Activated naive CD4-positive, alpha-beta T cell treated with anti-CD3 and anti-CD28 coated beads, Interleukin-2, amount 50 U/mL, for 72 hours (primary cell): ENCODE measurements at regions not wholly inside any gene's neighbourhood (a gene's known extent, or its start where the extent isn't known, plus 50 kb on each side); places are given as distances from the start of the nearest gene placed in this dataset.
"Not testable (repeated sequence)": the region's sequence is repeated elsewhere in the genome, so short reads cannot be mapped to it uniquely, and the experiment has no call there.

Experiments
- ATAC-seq, 2 donors: fragments of 150-1000 bp; cut with Tn5 transposase; 2 replicates each; pipeline ENCODE4 v1.10.0; 2021; ENCODE audit warnings: mild to moderate bottlenecking in 2 of 2, moderate library complexity in 2 of 2
- DNase-seq, 2 donors: peaks; one replicate each; pipeline ENCODE4 v3.0.0; 2021 to 2022; ENCODE audit warnings: low spot score in 2 of 2
- H3K27ac Mint-ChIP-seq, 2 donors: one replicate each; pipeline ENCODE4 v1.8.0; 2022; ENCODE audit warnings: mild to moderate bottlenecking in 2 of 2, mixed read lengths in 2 of 2
- H3K36me3 Mint-ChIP-seq, 2 donors: one replicate each; pipeline ENCODE4 v1.8.0; 2022; ENCODE audit warnings: mixed read lengths in 2 of 2
- H3K9me3 Mint-ChIP-seq, 2 donors: one replicate each; pipeline ENCODE4 v1.8.0; 2022; ENCODE audit warnings: mixed read lengths in 2 of 2

DNA sequence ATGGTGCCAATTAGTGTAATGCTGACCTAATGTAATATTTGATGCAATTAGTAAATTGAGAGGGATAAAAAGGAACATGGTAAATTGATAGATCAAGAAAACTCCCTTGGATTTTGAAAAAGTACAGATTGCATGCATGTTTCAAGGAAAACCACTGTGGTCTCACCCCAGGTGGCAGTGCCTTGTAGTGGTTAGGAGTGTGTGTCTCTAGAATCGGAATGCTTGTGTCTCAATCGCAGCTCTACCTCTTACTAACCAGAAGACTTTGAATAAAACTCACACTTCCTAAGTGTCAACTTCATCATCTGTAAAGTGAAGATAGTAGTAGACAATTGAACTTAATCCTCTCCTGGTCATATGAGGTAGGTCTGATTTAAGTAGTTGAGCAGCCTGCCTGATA, 128.9 kb upstream of the GOT2 start:
- peaks cover 4 to 5% of the 10 kb centered on the region in 2 donors for H3K9me3 Mint-ChIP-seq
- DNase-seq (no peak), ATAC-seq (no peak)
- no peaks in the 10 kb centered on the region for H3K36me3 Mint-ChIP-seq
- no peak overlapping the region for H3K27ac Mint-ChIP-seq

DNA sequence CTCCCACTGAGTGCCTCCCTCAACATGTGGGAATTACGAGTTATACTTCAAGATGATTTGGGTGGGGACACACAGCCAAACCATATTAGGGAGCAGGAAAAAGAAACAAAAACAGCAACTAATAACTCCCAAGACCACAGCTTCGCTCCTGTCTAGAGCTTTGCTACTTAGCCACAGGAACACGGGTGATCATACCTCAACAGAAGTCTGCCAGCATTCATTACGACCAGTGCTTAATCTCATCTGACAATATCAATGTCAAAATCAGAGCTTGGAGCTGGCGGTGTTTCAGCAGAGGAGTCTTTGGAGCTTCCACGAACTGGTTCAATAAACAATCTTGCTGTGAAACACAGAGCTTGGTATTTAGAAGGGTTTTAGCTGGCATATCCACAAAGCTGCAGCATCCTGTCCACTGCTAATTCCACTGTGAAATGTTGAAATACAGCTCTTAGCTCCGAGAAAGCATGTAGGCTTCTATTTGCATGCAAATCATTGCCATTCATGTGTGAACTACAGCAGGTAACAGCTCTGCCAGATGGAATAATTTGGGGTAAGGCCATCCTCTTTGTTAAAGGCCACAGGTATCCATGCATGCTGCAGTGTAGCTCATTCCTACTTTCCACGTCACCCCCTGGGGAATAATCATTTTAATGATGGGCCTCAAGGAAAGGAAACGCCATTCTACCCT, 128.4 kb upstream of the GOT2 start:
- H3K9me3 Mint-ChIP-seq, result peaks cover 4 to 5% of the 10 kb centered on the region in 2 donors
- no peak for DNase-seq
- no peak for ATAC-seq
- H3K36me3 Mint-ChIP-seq, result no peaks in the 10 kb centered on the region
- no peak overlapping the region for H3K27ac Mint-ChIP-seq

DNA sequence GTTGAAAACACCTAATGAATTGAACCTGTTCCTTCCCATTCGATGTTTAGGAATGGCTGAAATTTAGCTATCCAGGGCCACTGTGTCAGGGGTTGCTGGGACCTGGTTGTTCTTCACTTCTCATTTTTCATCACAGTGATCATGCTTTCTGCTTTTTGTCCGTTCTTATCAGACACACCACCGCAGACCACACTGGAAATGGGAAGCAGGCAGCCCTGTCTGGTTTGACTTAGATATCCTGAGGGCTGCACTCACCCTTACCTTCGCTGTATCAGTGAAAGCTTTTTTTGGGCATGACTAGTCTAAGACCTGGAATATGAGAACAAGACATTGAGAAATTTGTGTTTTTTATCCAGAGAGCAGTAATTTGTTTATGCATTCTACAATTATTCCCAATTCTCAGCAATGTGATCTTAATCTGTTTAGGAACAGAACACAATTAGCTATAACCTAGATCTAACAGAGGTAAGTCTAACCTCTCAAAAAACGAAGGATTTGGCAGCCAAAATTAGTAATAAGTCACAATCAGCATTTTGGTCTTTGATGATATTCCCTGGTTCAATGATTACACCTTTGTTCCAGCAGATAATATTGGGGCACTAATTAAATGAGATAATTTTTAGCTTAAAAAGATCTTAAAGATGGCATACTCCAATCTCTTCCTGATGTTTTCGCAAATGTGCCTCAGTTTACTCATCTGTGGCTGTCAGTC, 126.0 kb upstream of the GOT2 start:
- Mint-ChIP-seq H3K36me3 (no peaks in the 10 kb centered on the region), H3K27ac (no peak overlapping the region), H3K9me3 (peaks cover 0 to 4% of the 10 kb centered on the region in 2 donors)
- no peak for ATAC-seq
- no peak for DNase-seq

DNA sequence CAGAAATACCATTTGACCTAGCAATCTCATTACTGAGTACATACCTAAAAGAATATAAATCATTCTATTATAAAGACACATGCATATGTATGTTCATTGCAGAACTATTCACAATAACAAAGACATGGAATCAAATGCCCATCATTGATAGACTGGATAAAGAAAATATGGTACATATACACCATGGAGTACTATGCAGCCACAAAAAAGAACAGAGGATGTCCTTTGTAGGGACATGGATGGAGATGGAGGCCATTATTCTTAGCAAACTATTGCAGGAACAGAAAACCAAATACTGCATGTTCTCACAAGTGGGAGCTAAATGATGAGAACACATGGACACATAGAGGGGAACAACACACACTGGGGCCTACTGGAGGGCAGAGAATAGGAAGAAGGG, 124.5 kb upstream of the GOT2 start:
- H3K36me3 Mint-ChIP-seq, H3K27ac Mint-ChIP-seq, ATAC-seq, H3K9me3 Mint-ChIP-seq, DNase-seq: not testable (repeated sequence)

DNA sequence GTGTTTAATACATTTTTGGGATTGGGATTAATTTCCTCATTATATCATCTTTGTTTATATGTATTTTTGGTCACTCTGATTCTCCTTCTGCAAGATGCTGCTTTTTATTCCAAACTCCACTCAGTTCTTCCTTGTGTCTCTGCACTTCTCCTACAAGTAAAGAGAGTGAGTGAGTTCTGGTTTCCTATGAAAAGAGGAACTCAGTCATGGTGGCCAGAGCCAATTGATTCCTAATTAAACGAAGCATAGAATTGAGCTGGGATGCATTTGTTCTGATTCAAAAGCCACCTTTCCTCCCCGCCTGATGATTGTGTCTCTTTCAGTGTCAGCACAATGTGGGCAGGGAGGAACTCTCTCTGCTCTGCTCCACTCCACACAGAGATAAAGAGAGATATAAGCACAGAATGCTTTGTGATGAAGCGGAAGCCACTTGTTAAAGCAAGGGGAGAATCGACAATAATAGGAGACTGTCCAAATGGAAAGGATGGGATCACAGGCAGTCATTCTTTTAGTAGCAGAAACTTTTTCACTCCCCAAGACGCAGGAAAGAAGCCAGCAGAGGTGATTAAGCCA, 121.3 kb upstream of the GOT2 start:
- ATAC-seq, result no peak
- DNase-seq, result no peak
- no peak overlapping the region for H3K27ac Mint-ChIP-seq
- H3K36me3 Mint-ChIP-seq, result no peaks in the 10 kb centered on the region
- H3K9me3 Mint-ChIP-seq, result no peaks in the 10 kb centered on the region

DNA sequence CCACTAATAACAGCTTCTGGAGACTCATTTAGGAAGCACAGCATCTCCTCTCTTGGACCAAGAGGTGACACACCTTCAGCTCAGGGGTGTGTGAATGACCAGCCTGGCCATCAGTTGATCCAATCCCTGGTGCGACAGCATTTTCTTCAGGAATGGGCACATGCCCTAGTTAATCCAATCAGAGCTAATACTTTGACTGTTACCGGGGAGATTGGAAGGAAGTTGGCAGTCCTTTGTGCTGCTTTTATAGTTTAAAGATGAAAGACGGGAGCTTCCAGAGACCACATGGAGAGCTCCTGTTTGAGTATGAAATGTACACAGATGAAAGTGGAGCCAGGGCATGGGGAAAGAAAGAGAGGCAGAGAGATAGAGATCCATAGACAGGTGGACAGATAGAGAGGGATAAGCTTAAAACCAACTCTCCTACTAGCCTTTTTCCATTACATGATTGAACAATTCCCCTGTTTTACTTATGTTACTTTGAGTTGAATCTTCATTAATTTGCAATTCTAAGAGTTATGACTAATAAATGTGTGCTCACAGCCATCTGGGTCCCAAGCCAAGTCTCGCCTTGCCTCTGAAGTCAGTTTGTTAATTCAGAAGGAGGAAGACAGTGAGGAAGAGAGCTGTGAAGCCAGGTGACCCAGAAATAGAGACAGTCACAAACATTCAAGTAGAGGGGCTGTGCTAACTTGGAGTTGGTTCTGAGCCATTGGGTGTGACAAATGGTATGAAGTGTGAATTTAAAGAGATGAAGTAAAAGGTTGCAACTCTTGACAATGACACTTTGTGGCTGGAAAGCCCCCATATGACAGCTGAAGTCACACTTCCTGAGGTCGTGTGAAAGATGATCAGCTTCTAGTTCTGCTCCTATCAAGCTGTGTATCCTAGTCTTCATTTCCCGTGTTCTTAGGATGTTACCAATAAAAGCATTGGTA, 120.0 kb upstream of the GOT2 start:
- no peak for ATAC-seq

DNA sequence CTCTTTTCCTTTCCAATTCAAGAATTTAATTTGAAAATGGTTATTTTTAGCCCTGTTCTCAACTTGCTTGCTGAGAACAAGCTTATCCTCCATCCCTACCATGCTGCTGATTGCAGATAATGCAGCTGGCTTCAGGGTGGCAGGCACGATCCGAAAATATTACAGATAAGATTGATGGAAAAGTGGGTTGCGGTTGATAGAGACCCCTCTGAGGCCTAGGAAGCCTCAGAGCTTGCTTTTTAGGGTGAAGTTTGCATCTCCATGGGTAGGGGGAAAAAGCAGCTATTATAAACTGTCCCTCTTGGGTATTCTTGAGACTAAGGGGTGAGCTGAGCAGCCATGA, 116.5 kb upstream of the GOT2 start:
- ATAC-seq, result no peak
- DNase-seq, result no peak
- Mint-ChIP-seq H3K9me3 (no peaks in the 10 kb centered on the region), H3K27ac (no peak overlapping the region), H3K36me3 (no peaks in the 10 kb centered on the region)

More for the DNA sequence above, 120.0 kb upstream of the GOT2 start:
- DNase-seq, result no peak
- H3K27ac Mint-ChIP-seq, result no peak overlapping the region
- H3K9me3 Mint-ChIP-seq, result no peaks in the 10 kb centered on the region
- H3K36me3 Mint-ChIP-seq, result no peaks in the 10 kb centered on the region

DNA sequence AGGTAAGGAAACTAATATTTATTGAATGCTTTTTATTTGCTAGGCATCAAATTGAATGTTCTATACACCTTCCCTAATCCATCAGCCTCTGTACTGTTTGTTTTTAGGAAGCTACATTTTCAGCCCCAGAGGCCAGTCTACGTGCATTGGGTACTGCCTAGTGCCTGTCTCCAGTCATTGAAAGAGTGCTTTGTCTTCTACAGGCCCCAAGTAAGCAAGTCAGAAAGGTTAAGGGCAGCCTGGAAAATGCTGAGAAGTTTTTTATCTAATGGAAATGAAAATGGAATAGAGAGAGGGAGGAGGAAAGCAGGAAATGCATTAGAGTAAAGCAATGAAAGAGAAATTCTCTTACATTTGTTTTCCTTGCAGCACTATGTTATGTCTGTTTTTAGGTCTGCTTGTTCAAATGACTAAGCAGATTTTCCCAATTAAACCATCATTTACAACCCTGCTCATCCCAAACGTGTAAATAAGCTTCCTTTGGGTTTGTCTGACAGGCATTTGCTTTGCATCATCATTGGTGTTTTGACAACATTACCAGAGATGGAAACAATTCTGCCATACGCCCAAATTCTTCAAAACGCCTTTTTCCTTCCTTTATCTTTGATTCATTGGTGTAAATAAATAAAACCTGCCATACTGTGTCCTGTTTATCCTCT, 116.0 kb upstream of the GOT2 start:
- Mint-ChIP-seq H3K9me3 (no peaks in the 10 kb centered on the region), H3K36me3 (no peaks in the 10 kb centered on the region), H3K27ac (no peak overlapping the region)
- ATAC-seq (no peak), DNase-seq (no peak)

DNA sequence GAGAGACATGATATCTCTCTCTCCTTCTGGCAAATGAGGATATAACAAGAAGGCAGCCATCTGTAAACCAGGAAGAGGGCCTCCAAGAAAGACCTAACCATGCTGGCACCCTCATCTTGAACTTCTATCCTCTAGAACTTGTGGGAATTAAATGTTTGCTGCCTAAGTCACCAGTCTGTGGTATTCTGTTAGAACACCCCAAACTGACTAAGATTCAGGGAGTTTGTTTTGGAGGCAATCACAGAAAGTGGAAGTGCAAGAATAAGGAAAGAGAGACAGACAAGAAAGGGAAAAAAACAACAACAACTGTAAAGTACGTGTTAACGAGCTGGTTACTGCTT, 114.5 kb upstream of the GOT2 start:
- no peak overlapping the region for H3K27ac Mint-ChIP-seq
- no peak for DNase-seq
- no peaks in the 10 kb centered on the region for H3K9me3 Mint-ChIP-seq
- no peaks in the 10 kb centered on the region for H3K36me3 Mint-ChIP-seq
- no peak for ATAC-seq

DNA sequence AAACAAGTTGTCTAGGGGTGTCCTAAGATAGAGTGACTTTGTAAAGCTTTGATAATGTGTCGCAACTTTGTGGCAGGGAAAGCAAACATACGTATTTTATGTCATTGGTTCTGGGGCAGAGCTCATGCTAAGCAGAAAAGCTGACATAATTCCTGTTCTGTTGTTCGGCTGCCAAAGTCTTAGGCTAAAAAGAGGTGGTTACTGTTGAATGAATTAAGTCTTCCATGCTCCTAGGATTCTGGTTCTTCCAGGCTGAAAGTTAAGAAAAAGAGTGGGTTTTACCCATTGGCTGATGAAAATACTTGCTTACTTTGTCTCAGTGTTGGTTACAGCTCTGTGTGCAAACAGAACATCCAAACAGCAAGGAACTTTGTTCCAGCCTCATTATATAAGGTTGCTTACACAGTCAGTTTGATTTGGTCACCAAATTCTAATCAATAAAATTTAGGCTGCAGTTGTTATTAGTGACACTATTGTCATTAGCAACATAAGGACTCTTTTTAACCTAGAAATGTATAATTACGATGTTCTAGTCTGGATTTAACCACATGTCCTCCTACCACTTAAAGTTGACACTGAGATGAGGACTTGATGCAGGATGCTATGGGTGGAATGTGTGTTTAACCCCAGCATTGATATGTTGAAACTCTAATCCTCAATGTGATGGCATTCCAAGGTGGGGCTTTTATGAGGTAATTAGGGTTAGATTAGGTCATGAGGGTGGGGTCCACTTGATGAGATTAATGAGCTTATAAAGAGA, 114.0 kb upstream of the GOT2 start:
- Mint-ChIP-seq H3K27ac (no peak overlapping the region), H3K36me3 (no peaks in the 10 kb centered on the region), H3K9me3 (no peaks in the 10 kb centered on the region)
- ATAC-seq (no peak), DNase-seq (no peak)

DNA sequence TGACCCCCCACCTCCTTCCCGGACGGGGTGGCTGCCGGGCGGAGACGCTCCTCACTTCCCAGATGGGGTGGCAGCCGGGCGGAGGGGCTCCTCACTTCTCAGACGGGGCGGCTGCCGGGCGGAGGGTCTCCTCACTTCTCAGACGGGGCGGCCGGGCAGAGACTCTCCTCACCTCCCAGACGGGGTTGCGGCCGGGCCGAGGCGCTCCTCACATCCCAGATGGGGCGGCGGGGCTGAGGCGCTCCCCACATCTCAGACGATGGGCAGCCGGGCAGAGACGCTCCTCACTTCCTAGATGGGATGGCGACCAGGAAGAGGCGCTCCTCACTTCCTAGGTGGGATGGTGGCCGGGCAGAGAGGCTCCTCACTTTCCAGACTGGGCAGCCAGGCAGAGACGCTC, 112.1 kb upstream of the GOT2 start:
- ATAC-seq, H3K36me3 Mint-ChIP-seq, H3K9me3 Mint-ChIP-seq, H3K27ac Mint-ChIP-seq, DNase-seq: not testable (repeated sequence)

DNA sequence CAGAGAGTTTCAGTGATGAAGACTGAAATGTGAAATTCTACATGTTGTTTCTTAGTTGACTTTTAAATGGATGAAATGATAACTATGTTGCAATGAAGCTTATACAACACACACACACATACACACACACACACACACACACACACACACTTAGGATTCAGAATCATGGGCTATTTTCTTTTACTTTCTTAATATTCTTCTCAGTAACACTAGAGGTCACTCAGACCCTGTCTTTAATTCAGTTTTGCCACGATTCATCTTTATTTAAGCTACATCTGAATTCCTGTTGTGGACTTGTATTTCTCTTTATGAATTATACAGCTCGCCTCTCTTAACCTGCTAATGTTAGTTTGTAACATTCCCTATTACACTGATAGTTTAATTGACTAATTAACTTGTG, 109.6 kb upstream of the GOT2 start:
- no peak for ATAC-seq
- H3K36me3 Mint-ChIP-seq, result no peaks in the 10 kb centered on the region
- no peak for DNase-seq

DNA sequence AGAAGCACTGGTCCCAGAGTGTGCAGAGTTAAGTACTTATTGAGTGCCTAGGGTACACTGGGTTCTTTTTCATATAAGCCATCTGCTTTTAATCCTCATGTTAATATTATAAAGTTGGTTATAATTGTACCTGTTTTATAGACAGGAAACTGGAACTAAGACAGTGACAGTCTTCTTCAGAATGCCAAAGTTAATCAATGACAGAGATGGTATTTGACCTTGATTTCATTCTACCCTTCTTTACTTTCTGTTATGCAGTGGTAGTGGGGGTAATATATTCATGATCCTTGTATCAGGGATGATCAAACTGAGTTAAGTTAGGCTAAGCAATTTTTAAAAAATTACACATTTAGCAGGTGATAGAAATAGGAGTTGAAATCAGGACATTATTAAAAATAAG, 108.6 kb upstream of the GOT2 start:
- DNase-seq (no peak), ATAC-seq (no peak)
- H3K36me3 Mint-ChIP-seq, result no peaks in the 10 kb centered on the region
- H3K9me3 Mint-ChIP-seq, result no peaks in the 10 kb centered on the region
- H3K27ac Mint-ChIP-seq, result no peak overlapping the region

More for the DNA sequence above, 109.6 kb upstream of the GOT2 start:
- H3K27ac Mint-ChIP-seq, result no peak overlapping the region
- H3K9me3 Mint-ChIP-seq, result no peaks in the 10 kb centered on the region

DNA sequence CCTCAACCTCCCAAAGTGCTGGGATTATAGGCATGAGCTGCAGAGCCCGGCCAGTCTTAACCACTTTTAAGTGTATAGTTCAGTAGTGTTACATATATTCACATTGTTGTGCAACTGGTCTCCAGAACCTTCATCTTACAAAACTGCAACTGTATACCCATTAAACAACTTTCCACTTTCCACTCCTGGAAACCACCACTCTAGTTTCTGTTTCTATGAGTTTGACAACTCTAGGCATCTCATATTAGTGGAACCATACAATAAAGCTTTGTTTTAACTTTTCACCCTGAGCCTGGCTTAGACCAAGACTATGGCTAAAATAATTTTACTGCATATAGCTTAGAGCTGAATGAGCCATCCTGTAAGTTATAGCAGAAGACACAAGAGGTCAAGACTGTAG, 108.0 kb upstream of the GOT2 start:
- ATAC-seq (no peak), DNase-seq (no peak)
- H3K27ac Mint-ChIP-seq, result no peak overlapping the region
- H3K9me3 Mint-ChIP-seq, result no peaks in the 10 kb centered on the region
- no peaks in the 10 kb centered on the region for H3K36me3 Mint-ChIP-seq

DNA sequence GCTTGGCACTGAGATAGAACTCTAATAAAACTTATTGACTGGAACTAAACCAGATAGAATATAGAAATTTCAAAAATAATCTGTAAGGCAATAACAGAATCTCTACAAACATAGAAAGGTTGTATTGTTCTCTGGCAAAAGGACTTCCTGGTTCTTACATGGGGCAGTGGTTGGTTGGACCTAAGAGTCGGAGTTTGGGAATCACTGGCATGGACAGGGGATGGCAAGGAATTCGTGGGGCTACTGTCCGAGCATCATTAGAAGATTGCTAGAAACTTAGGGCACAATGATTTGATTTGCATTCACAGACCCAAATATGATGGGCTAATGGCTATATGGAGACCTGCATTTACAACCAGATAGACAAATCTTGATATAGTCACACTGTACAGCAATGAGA, 103.8 kb upstream of the GOT2 start:
- H3K27ac Mint-ChIP-seq, result no peak overlapping the region
- no peaks in the 10 kb centered on the region for H3K36me3 Mint-ChIP-seq
- H3K9me3 Mint-ChIP-seq, result no peaks in the 10 kb centered on the region
- ATAC-seq, result no peak
- no peak for DNase-seq

DNA sequence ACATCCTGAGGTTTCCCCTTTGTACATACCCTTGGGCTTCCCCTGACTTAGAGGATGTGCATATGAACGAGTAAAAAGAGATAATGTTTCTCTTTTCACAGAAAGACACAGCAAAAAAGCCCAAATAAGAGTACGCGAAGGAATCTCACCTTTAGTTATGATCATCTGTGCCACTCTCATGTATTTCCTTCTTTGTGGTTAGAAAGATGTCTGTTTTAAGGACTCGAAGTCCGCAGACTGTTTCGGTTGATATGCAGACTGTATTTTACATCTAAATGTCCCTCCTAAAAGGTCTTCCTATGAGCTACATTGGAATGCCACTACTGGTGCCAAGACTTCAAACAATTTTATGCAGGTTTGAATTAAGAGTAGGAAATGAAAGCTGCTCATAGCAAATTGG, 102.3 kb upstream of the GOT2 start:
- H3K27ac Mint-ChIP-seq, result no peak overlapping the region
- ATAC-seq, result no peak
- H3K9me3 Mint-ChIP-seq, result no peaks in the 10 kb centered on the region
- no peaks in the 10 kb centered on the region for H3K36me3 Mint-ChIP-seq
- DNase-seq, result no peak
